ENCODE measurements at regions not wholly inside any gene's neighbourhood (a gene's known extent, or its start where the extent isn't known, plus 50 kb on each side); places are given as distances from the start of the nearest gene placed in this dataset.

- Histone ChIP-seq H4K20me1 (ENCODE audit: control insufficient read depth, insufficient read depth) (no peaks in the 10 kb centered on the region), H3K79me2 (ENCODE audit: control insufficient read depth, insufficient read depth, low read length) (no peaks in the 10 kb centered on the region), H3K9me3 (replicated peaks; ENCODE audit: control insufficient read depth, insufficient read depth, low read length) (no peaks in the 10 kb centered on the region), H3K27ac (ENCODE audit: control insufficient read depth, insufficient read depth) (no peak overlapping the region), H3K4me2 (ENCODE audit: control insufficient read depth, insufficient read depth) (no peak overlapping the region), H2AFZ (ENCODE audit: control insufficient read depth, low read depth, low read length) (no peak overlapping the region), H3K4me3 (no peak overlapping the region), H3K27me3 (replicated peaks in 1 of 2; ENCODE audit: control insufficient read depth in 2 of 2, insufficient read depth in 2 of 2, low read length in 1 of 2) (no peaks in the 10 kb centered on the region), H3K9ac (ENCODE audit: control insufficient read depth, insufficient read depth, low read length) (no peak overlapping the region), H3K4me1 (ENCODE audit: control insufficient read depth, insufficient read depth, low read length) (no peaks in the 10 kb centered on the region), H3K36me3 (ENCODE audit: control insufficient read depth in 2 of 2, insufficient read depth in 2 of 2, low read length in 1 of 2) (no peaks in the 10 kb centered on the region)
- ChIA-PET POLR2A (interaction anchor here (1.1 kb wide), 1 partner anchor 10 kb away, joined by 3 read pairs; no protein-coding TSS in a partner anchor), SMC1A (ENCODE audit: uncharacterized antibody, unreplicated experiment) (interaction anchor here (0.5 to 5.4 kb wide), 8 partner anchors 10 to 248 kb away, joined by 3 to 36 read pairs (median 6); no protein-coding TSS in a partner anchor), RAD21 (ENCODE audit: unreplicated experiment) (interaction anchor here (0.8 to 0.9 kb wide), 2 partner anchors 14 to 21 kb away, joined by 3 read pairs; no protein-coding TSS in a partner anchor), CTCF (interaction anchor here (0.6 to 2.8 kb wide), 8 partner anchors 9 to 290 kb away, joined by 3 to 21 read pairs (median 6); no protein-coding TSS in a partner anchor)
- ATAC-seq (peak; percentile 71), FAIRE-seq (no peak), DNase-seq (ENCODE audit: low read depth, low spot score) (peak; percentile 23)
- intact Hi-C loops (cut with micrococcal nuclease; ENCODE audit: unreplicated experiment) (no loop called here), in situ Hi-C loops (cut with MboI) (no loop called here)
- 47% methylated on average over 6 of the region's 6 CpGs for WGBS (ENCODE audit: insufficient coverage, insufficient replicate concordance, low lambda C conversion rate, missing lambda C conversion rate)
- no TSS peak for BruUV-seq (replicated peaks)
- TF ChIP-seq SMAD1 (IDR thresholded peaks at IDR 0.05; ENCODE audit: low read depth, partially characterized antibody), result peak; percentile 80
- no peak for TF ChIP-seq MAX (IDR thresholded peaks at IDR 0.05; ENCODE audit: low read depth, low read length)
- no peak for TF ChIP-seq ATF2 (IDR thresholded peaks at IDR 0.05; ENCODE audit: low read length)
- peak; percentile 74; the same call in 1 of the 2 replicates for TF ChIP-seq BACH1 (IDR thresholded peaks at IDR 0.05; ENCODE audit: borderline replicate concordance)
- TF ChIP-seq BCL3 (IDR thresholded peaks at IDR 0.05; ENCODE audit: borderline replicate concordance, insufficient read depth, low read depth, low read length, poor library complexity, severe bottlenecking), result no peak
- no peak for TF ChIP-seq IRF5 (IDR thresholded peaks at IDR 0.05; ENCODE audit: borderline replicate concordance)
- peak; percentile 64 for TF ChIP-seq MLLT1 (IDR thresholded peaks at IDR 0.05)
- TF ChIP-seq MTA2 (IDR thresholded peaks at IDR 0.05; ENCODE audit: low read depth), result peak; percentile 100
- TF ChIP-seq E2F8 (IDR thresholded peaks at IDR 0.05; ENCODE audit: low read depth, partially characterized antibody), result no peak
Observed at GRCh38 chr13:69566104-69566716, 541.4 kb upstream of the ATXN8OS start.
